ENCODE measurements at regions not wholly inside any gene's neighbourhood (a gene's known extent, or its start where the extent isn't known, plus 50 kb on each side); places are given as distances from the start of the nearest gene placed in this dataset.

- H3K36me3 Mint-ChIP-seq: no peaks in the 10 kb centered on the region
These were observed 54.2 kb downstream of the MSX1 start for GRCh38 chr4:4913628-4914027.

GRCh38 chr4:4914059-4914820, 54.8 kb downstream of the MSX1 start:
- no peak overlapping the region for H3K4me3 Mint-ChIP-seq
- no peaks in the 10 kb centered on the region for H3K4me1 Mint-ChIP-seq
- H3K27me3 Mint-ChIP-seq: no peaks in the 10 kb centered on the region
- H3K27ac Mint-ChIP-seq: no peak overlapping the region
- peaks cover 0 to 7% (median 1%) of the 10 kb centered on the region in 3 donors for H3K9me3 Mint-ChIP-seq
- no peaks in the 10 kb centered on the region for H3K36me3 Mint-ChIP-seq

More at GRCh38 chr4:4913628-4914027, 54.2 kb downstream of the MSX1 start:
- no peaks in the 10 kb centered on the region for H3K4me1 Mint-ChIP-seq
- no peaks in the 10 kb centered on the region for H3K27me3 Mint-ChIP-seq
- H3K27ac Mint-ChIP-seq: no peak overlapping the region
- peaks cover 0 to 7% (median 1%) of the 10 kb centered on the region in 3 donors for H3K9me3 Mint-ChIP-seq
- no peak overlapping the region for H3K4me3 Mint-ChIP-seq

DNA sequence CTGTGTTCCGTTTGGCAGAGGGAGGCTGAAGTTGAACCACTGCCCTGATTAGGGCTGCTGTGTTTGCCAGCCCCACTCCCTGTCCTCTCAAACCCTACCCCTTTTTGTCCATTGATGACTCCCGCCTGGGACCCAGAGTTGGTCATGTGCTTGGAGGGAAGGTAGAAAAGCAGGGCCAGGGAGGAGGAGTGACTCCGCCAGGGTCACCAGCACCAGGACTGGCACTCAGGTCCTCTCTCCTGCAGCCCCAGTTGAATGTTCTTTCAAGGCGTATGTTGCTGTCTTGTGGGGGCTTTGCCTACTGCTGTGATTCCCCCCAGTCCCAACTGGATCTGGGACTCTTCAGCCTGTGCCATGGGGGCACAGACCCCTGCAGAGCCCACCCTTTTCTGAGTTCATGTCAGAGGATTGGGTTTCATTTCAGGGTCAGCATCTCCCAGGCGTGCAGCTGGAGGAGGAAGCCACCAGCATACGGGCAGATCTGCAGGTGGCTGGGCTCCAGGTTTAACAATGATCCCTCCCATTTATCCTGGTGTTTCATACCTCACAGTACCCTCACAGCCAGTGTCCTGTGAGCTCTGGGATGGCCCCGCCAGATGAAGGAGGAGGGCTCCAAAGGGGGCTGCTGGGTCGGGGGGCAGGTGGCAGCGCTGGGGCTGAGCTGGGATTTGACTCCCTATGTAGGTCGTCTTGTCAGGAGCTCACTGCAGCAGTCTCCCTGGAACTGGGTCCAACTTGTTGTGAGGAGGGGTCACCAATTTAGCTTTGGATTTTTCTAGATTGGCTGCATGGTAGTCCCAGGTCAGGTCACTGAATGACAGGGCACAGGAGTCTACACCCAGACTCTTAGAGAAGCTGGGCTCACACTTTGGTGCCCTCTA, 55.7 kb downstream of the MSX1 start:
- Mint-ChIP-seq H3K4me3 (no peak overlapping the region), H3K9me3 (peaks cover 0 to 7% (median 1%) of the 10 kb centered on the region in 3 donors)

GRCh38 chr4:4918067-4918466, 58.6 kb downstream of the MSX1 start:
- H3K9me3 Mint-ChIP-seq: peaks cover 0 to 10% (median 1%) of the 10 kb centered on the region in 3 donors
- H3K36me3 Mint-ChIP-seq: peaks cover 1% of the 10 kb centered on the region
- peaks cover 0 to 10% (median 0%) of the 10 kb centered on the region in 3 donors for H3K4me1 Mint-ChIP-seq
- no peaks in the 10 kb centered on the region for H3K27me3 Mint-ChIP-seq
- H3K4me3 Mint-ChIP-seq: no peak overlapping the region
- H3K27ac Mint-ChIP-seq: no peak overlapping the region

More for the DNA sequence above, 55.7 kb downstream of the MSX1 start:
- H3K27ac Mint-ChIP-seq: no peak overlapping the region
- H3K36me3 Mint-ChIP-seq: no peaks in the 10 kb centered on the region
- H3K4me1 Mint-ChIP-seq: no peaks in the 10 kb centered on the region
- no peaks in the 10 kb centered on the region for H3K27me3 Mint-ChIP-seq

DNA sequence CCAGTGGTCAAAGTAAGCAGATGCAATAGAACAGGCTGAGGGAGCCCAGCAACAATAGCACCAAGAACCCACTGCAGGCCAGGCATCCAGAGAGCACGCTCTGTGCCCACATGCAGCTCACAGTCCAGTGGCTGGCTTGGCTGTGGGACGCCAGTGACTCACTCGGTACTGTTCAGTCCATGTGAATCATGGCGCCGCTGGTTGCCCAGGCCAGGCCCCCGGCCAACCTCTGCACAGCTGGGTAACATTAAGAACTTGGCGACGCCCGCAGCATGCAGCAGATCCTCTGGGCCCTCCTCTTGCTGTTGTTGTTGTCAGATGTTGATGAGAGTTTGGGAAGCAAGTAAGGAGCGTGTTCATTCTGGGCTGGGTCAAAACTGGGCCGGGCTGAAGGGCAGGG, 60.5 kb downstream of the MSX1 start:
- Mint-ChIP-seq H3K4me1 (peaks cover 0 to 10% (median 4%) of the 10 kb centered on the region in 3 donors), H3K27ac (no peak overlapping the region), H3K9me3 (peaks cover 0 to 15% (median 0%) of the 10 kb centered on the region in 3 donors), H3K27me3 (peaks cover 7% of the 10 kb centered on the region), H3K36me3 (peaks cover 1% of the 10 kb centered on the region), H3K4me3 (no peak overlapping the region)

- H3K4me3 Mint-ChIP-seq: no peak overlapping the region
- H3K27ac Mint-ChIP-seq: no peak overlapping the region
- peaks cover 7% of the 10 kb centered on the region for H3K27me3 Mint-ChIP-seq
These were observed 61.6 kb downstream of the MSX1 start for GRCh38 chr4:4921077-4921476.

GRCh38 chr4:4922441-4922840, 63.0 kb downstream of the MSX1 start:
- H3K27ac Mint-ChIP-seq: no peak overlapping the region
- H3K4me3 Mint-ChIP-seq: peak overlapping the region in 2 of 4 donors; percentile 18 to 70
- H3K27me3 Mint-ChIP-seq: peaks cover 7% of the 10 kb centered on the region
- H3K9me3 Mint-ChIP-seq: peaks cover 0 to 13% (median 3%) of the 10 kb centered on the region in 3 donors
- peaks cover 1% of the 10 kb centered on the region for H3K36me3 Mint-ChIP-seq
- peaks cover 0 to 10% (median 4%) of the 10 kb centered on the region in 3 donors for H3K4me1 Mint-ChIP-seq

More at GRCh38 chr4:4921077-4921476, 61.6 kb downstream of the MSX1 start:
- peaks cover 0 to 10% (median 4%) of the 10 kb centered on the region in 3 donors for H3K4me1 Mint-ChIP-seq
- peaks cover 1% of the 10 kb centered on the region for H3K36me3 Mint-ChIP-seq
- peaks cover 0 to 16% (median 2%) of the 10 kb centered on the region in 3 donors for H3K9me3 Mint-ChIP-seq

DNA sequence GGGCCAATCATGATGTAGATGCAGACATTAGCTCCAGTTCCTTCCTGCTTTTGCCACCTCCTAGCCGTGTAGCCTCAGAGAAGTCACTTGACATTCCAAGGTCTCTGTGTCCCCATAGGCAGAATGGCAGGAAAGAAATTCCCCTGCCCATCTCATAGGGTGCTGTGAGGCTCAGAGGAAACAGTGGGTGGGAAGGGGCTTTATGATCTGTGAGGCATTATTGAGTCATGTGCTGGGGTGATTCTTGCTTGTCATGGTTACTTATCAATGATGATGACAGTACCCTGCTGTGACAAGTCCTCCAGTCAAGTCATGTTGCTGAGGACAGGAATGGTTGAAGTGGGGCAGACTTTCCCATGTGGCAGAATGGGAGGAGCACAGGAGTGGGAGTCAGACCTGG, 63.7 kb downstream of the MSX1 start:
- Mint-ChIP-seq H3K27ac (no peak overlapping the region), H3K36me3 (peaks cover 1% of the 10 kb centered on the region), H3K27me3 (peaks cover 7% of the 10 kb centered on the region), H3K4me1 (peaks cover 0 to 12% (median 4%) of the 10 kb centered on the region in 3 donors), H3K4me3 (no peak overlapping the region), H3K9me3 (peaks cover 0 to 10% (median 3%) of the 10 kb centered on the region in 3 donors)

GRCh38 chr4:4930677-4931076, 71.2 kb downstream of the MSX1 start:
- H3K36me3 Mint-ChIP-seq: no peaks in the 10 kb centered on the region

DNA sequence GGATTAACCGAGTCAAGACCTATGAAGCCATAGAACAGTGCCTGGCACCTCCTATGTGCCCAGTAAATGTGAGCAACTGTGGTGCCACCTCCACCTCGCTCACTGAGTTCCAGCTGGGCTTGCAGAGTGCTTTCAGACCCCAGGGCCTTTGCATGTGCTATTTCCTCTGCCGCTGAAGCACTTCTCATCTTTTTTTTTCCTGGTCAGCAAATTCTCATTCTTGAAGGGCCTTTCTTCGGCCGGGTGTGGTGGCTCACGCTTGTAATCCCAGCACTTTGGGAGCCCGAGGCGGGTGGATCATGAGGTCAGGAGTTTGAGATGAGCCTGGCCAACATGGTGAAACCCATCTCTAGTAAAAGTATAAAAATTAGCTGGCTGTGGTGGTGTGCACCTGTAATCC, 76.5 kb downstream of the MSX1 start:
- peaks cover 1% of the 10 kb centered on the region for H3K27me3 Mint-ChIP-seq
- H3K4me3 Mint-ChIP-seq: no peak overlapping the region
- H3K36me3 Mint-ChIP-seq: peaks cover 4% of the 10 kb centered on the region
- H3K4me1 Mint-ChIP-seq: peaks cover 0 to 5% (median 2%) of the 10 kb centered on the region in 3 donors
- H3K27ac Mint-ChIP-seq: peak overlapping the region in 1 of 3 donors; percentile 61
- H3K9me3 Mint-ChIP-seq: no peaks in the 10 kb centered on the region

More at GRCh38 chr4:4930677-4931076, 71.2 kb downstream of the MSX1 start:
- Mint-ChIP-seq H3K9me3 (peaks cover 0 to 6% (median 0%) of the 10 kb centered on the region in 3 donors), H3K27ac (no peak overlapping the region), H3K4me3 (no peak overlapping the region), H3K4me1 (peaks cover 6 to 14% (median 11%) of the 10 kb centered on the region in 3 donors), H3K27me3 (no peaks in the 10 kb centered on the region)

- H3K4me3 Mint-ChIP-seq: no peak overlapping the region
- peaks cover 3 to 14% (median 6%) of the 10 kb centered on the region in 3 donors for H3K4me1 Mint-ChIP-seq
- H3K9me3 Mint-ChIP-seq: no peaks in the 10 kb centered on the region
- peaks cover 1% of the 10 kb centered on the region for H3K27me3 Mint-ChIP-seq
- H3K27ac Mint-ChIP-seq: no peak overlapping the region
- H3K36me3 Mint-ChIP-seq: peaks cover 4% of the 10 kb centered on the region
These were observed 78.5 kb downstream of the MSX1 start for GRCh38 chr4:4937926-4938325.

GRCh38 chr4:4941751-4942150, 77.5 kb downstream of the CYTL1 start:
- Mint-ChIP-seq H3K27ac (no peak overlapping the region), H3K36me3 (peaks cover 8% of the 10 kb centered on the region), H3K27me3 (peaks cover 1% of the 10 kb centered on the region), H3K4me1 (peaks cover 13 to 32% (median 15%) of the 10 kb centered on the region in 3 donors), H3K9me3 (peaks cover 0 to 8% (median 0%) of the 10 kb centered on the region in 3 donors), H3K4me3 (no peak overlapping the region)

- Mint-ChIP-seq H3K4me1 (peaks cover 15 to 32% (median 15%) of the 10 kb centered on the region in 3 donors), H3K4me3 (peak overlapping the region in 1 of 4 donors; percentile 4)
These were observed 76.6 kb downstream of the CYTL1 start for GRCh38 chr4:4942658-4943057.

GRCh38 chr4:4945021-4945420, 74.2 kb downstream of the CYTL1 start:
- Mint-ChIP-seq H3K27ac (peak overlapping the region in 1 of 3 donors; percentile 24), H3K4me3 (peak overlapping the region in 2 of 4 donors; percentile 30 to 86), H3K9me3 (peaks cover 0 to 8% (median 0%) of the 10 kb centered on the region in 3 donors), H3K36me3 (peaks cover 4% of the 10 kb centered on the region), H3K4me1 (peaks cover 15 to 30% (median 15%) of the 10 kb centered on the region in 3 donors), H3K27me3 (no peaks in the 10 kb centered on the region)

More at GRCh38 chr4:4942658-4943057, 76.6 kb downstream of the CYTL1 start:
- Mint-ChIP-seq H3K27ac (peak overlapping the region in 2 of 3 donors; percentile 10 to 62), H3K9me3 (peaks cover 0 to 8% (median 0%) of the 10 kb centered on the region in 3 donors), H3K27me3 (peaks cover 1% of the 10 kb centered on the region), H3K36me3 (peaks cover 8% of the 10 kb centered on the region)

- H3K36me3 Mint-ChIP-seq: peaks cover 4% of the 10 kb centered on the region
These were observed 73.4 kb downstream of the CYTL1 start for GRCh38 chr4:4945829-4946228.

More at GRCh38 chr4:4945829-4946228, 73.4 kb downstream of the CYTL1 start:
- peak overlapping the region in 1 of 3 donors; percentile 24 for H3K27ac Mint-ChIP-seq
- no peaks in the 10 kb centered on the region for H3K27me3 Mint-ChIP-seq
- no peak overlapping the region for H3K4me3 Mint-ChIP-seq
- H3K9me3 Mint-ChIP-seq: peaks cover 0 to 8% (median 0%) of the 10 kb centered on the region in 3 donors
- peaks cover 15 to 27% (median 15%) of the 10 kb centered on the region in 3 donors for H3K4me1 Mint-ChIP-seq

Data from IgD-negative memory B cell (primary cell).